HG03469 (cell line): ENCODE measurements at regions not wholly inside any gene's neighbourhood (a gene's known extent, or its start where the extent isn't known, plus 50 kb on each side); places are given as distances from the start of the nearest gene placed in this dataset.
"Not testable (repeated sequence)": the region's sequence is repeated elsewhere in the genome, so short reads cannot be mapped to it uniquely, and the experiment has no call there.

Experiments used
- ATAC-seq: cut with Tn5 transposase; IDR thresholded peaks from one replicate; pipeline ENCODE4 v1.9.1; 2021; ENCODE audit warnings: mild to moderate bottlenecking, moderate library complexity, moderate number of reproducible peaks; ENCODE audit not compliant: unreplicated experiment

- no peak for ATAC-seq
Observed at GRCh38 chr12:14207905-14208551, 157.5 kb upstream of the ATF7IP start.

- no peak for ATAC-seq
Observed at GRCh38 chr12:14211947-14212387, 153.5 kb upstream of the ATF7IP start.

- no peak for ATAC-seq
Observed at GRCh38 chr12:14213542-14213941, 151.9 kb upstream of the ATF7IP start.

- no peak for ATAC-seq
Observed at GRCh38 chr12:14214495-14214894, 151.0 kb upstream of the ATF7IP start.

GRCh38 chr12:14215949-14216348 is 149.5 kb upstream of the ATF7IP start:
- not testable (repeated sequence) for ATAC-seq

- ATAC-seq: no peak
Observed at GRCh38 chr12:14216405-14217294, 148.8 kb upstream of the ATF7IP start.

GRCh38 chr12:14219156-14219555 is 146.3 kb upstream of the ATF7IP start:
- ATAC-seq: no peak

GRCh38 chr12:14219670-14220069 is 145.8 kb upstream of the ATF7IP start:
- ATAC-seq: not testable (repeated sequence)

- ATAC-seq: no peak
Observed at GRCh38 chr12:14225064-14225463, 140.4 kb upstream of the ATF7IP start.

- ATAC-seq: not testable (repeated sequence)
Observed at GRCh38 chr12:14235176-14235575, 130.3 kb upstream of the ATF7IP start.

GRCh38 chr12:14236641-14237040 is 128.8 kb upstream of the ATF7IP start:
- ATAC-seq: not testable (repeated sequence)

GRCh38 chr12:14238221-14238792 is 127.2 kb upstream of the ATF7IP start:
- ATAC-seq: no peak

- peak; percentile 78 for ATAC-seq
Observed at GRCh38 chr12:14239350-14239934, 126.0 kb upstream of the ATF7IP start.

GRCh38 chr12:14239935-14240872 is 125.3 kb upstream of the ATF7IP start:
- peak; percentile 25 for ATAC-seq

- ATAC-seq: no peak
Observed at GRCh38 chr12:14240873-14241220, 124.6 kb upstream of the ATF7IP start.

GRCh38 chr12:14242825-14243224 is 122.7 kb upstream of the ATF7IP start:
- ATAC-seq: not testable (repeated sequence)

GRCh38 chr12:14243941-14244340 is 121.5 kb upstream of the ATF7IP start:
- no peak for ATAC-seq

- no peak for ATAC-seq
Observed at GRCh38 chr12:14244876-14245669, 120.4 kb upstream of the ATF7IP start.

- ATAC-seq: no peak
Observed at GRCh38 chr12:14247166-14247565, 118.3 kb upstream of the ATF7IP start.
